ENCODE measurements at regions not wholly inside any gene's neighbourhood (a gene's known extent, or its start where the extent isn't known, plus 50 kb on each side); places are given as distances from the start of the nearest gene placed in this dataset.
"Not testable (repeated sequence)": the region's sequence is repeated elsewhere in the genome, so short reads cannot be mapped to it uniquely, and the experiment has no call there.

- DNase-seq (ENCODE audit: low spot score) = no peak
Observed at GRCh38 chr4:97235521-97235920, 907.8 kb downstream of the STPG2 start.

GRCh38 chr4:97238956-97239666, 904.2 kb downstream of the STPG2 start:
- DNase-seq (ENCODE audit: low spot score) = no peak

GRCh38 chr4:97239667-97239997, 903.6 kb downstream of the STPG2 start:
- no peak for DNase-seq (ENCODE audit: low spot score)

- DNase-seq (ENCODE audit: low spot score) = no peak
Observed at GRCh38 chr4:97252615-97253154, 890.6 kb downstream of the STPG2 start.

GRCh38 chr4:97262769-97263168, 880.5 kb downstream of the STPG2 start:
- DNase-seq (ENCODE audit: low spot score) = no peak

- DNase-seq (ENCODE audit: low spot score) = no peak
Observed at GRCh38 chr4:97270051-97270450, 873.2 kb downstream of the STPG2 start.

GRCh38 chr4:97279391-97279790, 863.9 kb downstream of the STPG2 start:
- no peak for DNase-seq (ENCODE audit: low spot score)

GRCh38 chr4:97300561-97300960, 842.7 kb downstream of the STPG2 start:
- DNase-seq (ENCODE audit: low spot score) = no peak

- DNase-seq (ENCODE audit: low spot score) = no peak
Observed at GRCh38 chr4:97305351-97305750, 837.9 kb downstream of the STPG2 start.

GRCh38 chr4:97309121-97309520, 834.2 kb downstream of the STPG2 start:
- no peak for DNase-seq (ENCODE audit: low spot score)

- DNase-seq (ENCODE audit: low spot score) = no peak
Observed at GRCh38 chr4:97317201-97317600, 826.1 kb downstream of the STPG2 start.

- DNase-seq (ENCODE audit: low spot score) = no peak
Observed at GRCh38 chr4:97317671-97318070, 825.6 kb downstream of the STPG2 start.

GRCh38 chr4:97325751-97326150, 817.5 kb downstream of the STPG2 start:
- DNase-seq (ENCODE audit: low spot score) = not testable (repeated sequence)

- no peak for DNase-seq (ENCODE audit: low spot score)
Observed at GRCh38 chr4:97330917-97331316, 812.4 kb downstream of the STPG2 start.

- DNase-seq (ENCODE audit: low spot score) = no peak
Observed at GRCh38 chr4:97334348-97334747, 808.9 kb downstream of the STPG2 start.

- DNase-seq (ENCODE audit: low spot score) = no peak
Observed at GRCh38 chr4:97349468-97350186, 793.6 kb downstream of the STPG2 start.

GRCh38 chr4:97353876-97354275, 789.4 kb downstream of the STPG2 start:
- DNase-seq (ENCODE audit: low spot score) = no peak

- DNase-seq (ENCODE audit: low spot score) = no peak
Observed at GRCh38 chr4:97359826-97360225, 783.5 kb downstream of the STPG2 start.

- no peak for DNase-seq (ENCODE audit: low spot score)
Observed at GRCh38 chr4:97360733-97361132, 782.5 kb downstream of the STPG2 start.

- no peak for DNase-seq (ENCODE audit: low spot score)
Observed at GRCh38 chr4:97367878-97368277, 775.4 kb downstream of the STPG2 start.

- no peak for DNase-seq (ENCODE audit: low spot score)
Observed at GRCh38 chr4:97370568-97370967, 772.7 kb downstream of the STPG2 start.

GRCh38 chr4:97374526-97374925, 768.8 kb downstream of the STPG2 start:
- DNase-seq (ENCODE audit: low spot score) = no peak

GRCh38 chr4:97386969-97387368, 756.3 kb downstream of the STPG2 start:
- no peak for DNase-seq (ENCODE audit: low spot score)

- no peak for DNase-seq (ENCODE audit: low spot score)
Observed at GRCh38 chr4:97394653-97395052, 748.6 kb downstream of the STPG2 start.
